A549 (cell line): ENCODE measurements at regions not wholly inside any gene's neighbourhood (a gene's known extent, or its start where the extent isn't known, plus 50 kb on each side); places are given as distances from the start of the nearest gene placed in this dataset.

Source experiments
- CTCF ChIP-seq: fragments of >200 bp; sonication (Bioruptor Twin); formaldehyde crosslinking; IDR thresholded peaks from 3 replicates; pipeline ENCODE4 v1.5.1; 2016
- HDAC2 ChIP-seq: fragments of 200-600 bp; sonication (generic); IDR thresholded peaks from 2 replicates; pipeline ENCODE4 v1.6.1; 2016

- TF ChIP-seq CTCF (no peak), HDAC2 (no peak)
Measured at GRCh38 chrX:39773150-39773549, 324.6 kb downstream of the BCOR start.
